NCI-H82 treated with DMSO at 0.1 percent for 48 hours (cell line): ENCODE measurements at regions not wholly inside any gene's neighbourhood (a gene's known extent, or its start where the extent isn't known, plus 50 kb on each side); places are given as distances from the start of the nearest gene placed in this dataset.

Experiments
- DNase-seq: peaks from one replicate; lab custom pipeline; 2025; ENCODE audit not compliant: unreplicated experiment; lab: John Stamatoyannopoulos, UW

DNA sequence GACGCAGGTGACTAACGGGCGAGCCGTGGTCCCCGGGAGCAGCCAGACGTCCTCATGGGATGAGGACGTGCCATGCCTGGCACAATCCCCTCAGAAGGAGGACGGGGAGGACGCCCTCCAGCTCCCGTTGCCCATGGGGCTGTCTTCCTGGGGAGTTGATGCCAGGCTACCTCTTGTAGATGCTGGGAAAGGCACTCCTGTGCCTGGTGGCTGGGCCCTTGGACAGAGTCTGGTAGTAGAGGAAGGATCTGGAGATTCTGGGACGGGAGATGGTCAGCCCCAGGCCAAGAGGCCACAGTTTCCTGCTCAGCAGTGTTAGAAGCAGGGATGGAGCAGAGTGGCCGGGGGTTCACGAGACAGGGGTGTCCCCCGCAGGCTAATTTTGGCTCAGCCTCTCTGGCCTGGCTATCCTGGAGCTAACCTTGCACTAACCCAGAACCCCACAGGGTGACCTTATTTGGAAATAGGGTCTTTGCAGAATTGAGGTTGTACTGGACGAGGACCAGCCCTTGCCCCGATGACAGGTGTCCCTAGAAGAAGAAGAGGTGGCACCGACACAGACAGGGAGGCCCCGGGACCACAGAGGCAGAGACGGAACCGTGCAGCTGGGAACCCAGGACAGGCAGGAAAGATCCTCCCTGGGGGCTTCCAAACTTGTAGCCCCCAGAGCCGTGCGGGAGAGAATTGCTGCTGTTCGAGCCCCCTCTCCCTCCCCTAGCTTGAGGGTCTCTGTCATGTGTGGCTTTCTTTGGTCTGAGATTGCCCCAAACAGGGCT, 50.1 kb upstream of the ADRA2C start:
- DNase-seq, result no peak

GRCh38 chr4:3715061-3715854, 50.9 kb upstream of the ADRA2C start:
- DNase-seq, result no peak

- DNase-seq, result no peak
These were observed 51.6 kb upstream of the ADRA2C start for GRCh38 chr4:3714642-3715001.

GRCh38 chr4:3713817-3714641, 52.2 kb upstream of the ADRA2C start:
- no peak for DNase-seq

DNA sequence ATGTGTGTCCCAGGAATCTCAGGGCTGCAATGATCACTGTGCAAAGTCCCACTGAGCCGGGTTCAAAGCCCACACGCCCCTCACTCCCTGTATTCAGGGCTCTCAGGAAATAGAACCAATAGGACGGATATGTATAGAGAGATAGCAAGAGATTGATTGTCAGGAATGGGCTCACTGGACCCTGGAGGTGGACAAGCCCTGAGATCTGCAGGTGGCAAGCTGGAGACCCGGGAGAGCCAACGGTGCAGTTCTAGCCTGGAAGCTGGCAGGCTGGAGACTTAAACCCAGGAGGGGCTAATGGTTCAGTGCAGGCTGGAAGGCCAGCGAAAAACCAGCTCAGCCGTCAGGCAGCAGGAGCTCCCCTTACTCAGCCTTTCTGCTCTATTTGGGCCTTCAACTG, 52.8 kb upstream of the ADRA2C start:
- DNase-seq, result no peak

DNA sequence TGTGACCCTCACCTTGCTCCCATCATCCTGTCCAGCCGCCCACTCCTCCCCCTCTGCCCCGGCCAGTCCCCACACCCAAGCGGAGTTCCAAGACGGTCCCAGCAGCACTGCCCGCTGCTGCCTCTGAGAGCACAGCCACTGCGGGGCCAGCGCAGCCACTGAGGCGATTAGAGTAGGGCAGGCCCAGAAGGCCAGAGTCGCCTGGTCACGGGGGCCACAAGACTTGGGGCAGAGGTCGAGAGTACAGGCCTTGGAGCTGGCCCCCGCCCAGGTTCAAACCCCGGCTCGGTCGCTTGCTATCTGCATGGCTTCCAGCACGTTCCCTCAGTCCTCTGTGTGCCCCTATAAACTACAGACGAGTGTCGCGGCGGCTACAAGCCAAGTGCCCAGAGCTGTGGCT, 53.2 kb upstream of the ADRA2C start:
- DNase-seq, result no peak

- DNase-seq, result no peak
These were observed 53.9 kb upstream of the ADRA2C start for GRCh38 chr4:3712112-3712805.

GRCh38 chr4:3711183-3712111, 54.7 kb upstream of the ADRA2C start:
- DNase-seq, result no peak

DNA sequence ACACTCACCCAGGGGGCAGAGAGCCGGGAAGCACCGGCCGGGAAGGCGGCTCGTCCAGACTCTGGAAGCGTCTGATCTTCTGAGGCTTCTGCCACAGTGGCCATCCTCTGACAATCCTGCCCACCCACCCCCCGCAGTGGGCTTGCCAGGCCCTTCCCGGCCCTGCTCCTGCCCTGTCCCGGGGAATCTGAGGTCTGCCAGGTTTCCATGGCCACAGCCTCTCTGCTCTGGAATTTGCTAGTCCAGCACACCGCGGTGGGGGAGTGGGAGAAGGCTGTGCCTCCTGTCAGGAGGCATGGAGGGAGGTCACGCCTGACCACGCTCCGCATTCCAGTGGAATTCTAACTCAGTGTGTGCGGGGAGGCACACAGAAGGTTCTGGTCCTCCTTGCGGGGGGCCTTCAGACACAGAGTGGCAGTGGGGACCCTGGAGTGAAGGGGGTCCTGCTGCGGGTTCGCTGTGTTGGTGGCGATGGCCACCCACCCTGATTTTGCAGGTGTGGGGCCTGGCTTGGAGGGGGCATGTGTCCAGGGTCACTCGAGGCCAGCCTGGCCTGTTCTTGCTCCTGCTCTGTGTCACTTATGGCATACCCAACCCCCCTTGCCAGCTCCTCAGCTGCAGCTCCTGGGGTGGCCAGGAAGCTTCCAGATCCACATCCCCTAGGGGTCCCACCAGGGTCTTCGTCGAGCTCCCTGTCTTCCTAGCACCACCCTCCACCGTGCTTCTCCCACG, 55.6 kb upstream of the ADRA2C start:
- DNase-seq, result no peak

GRCh38 chr4:3709846-3710441, 56.2 kb upstream of the ADRA2C start:
- no peak for DNase-seq

DNA sequence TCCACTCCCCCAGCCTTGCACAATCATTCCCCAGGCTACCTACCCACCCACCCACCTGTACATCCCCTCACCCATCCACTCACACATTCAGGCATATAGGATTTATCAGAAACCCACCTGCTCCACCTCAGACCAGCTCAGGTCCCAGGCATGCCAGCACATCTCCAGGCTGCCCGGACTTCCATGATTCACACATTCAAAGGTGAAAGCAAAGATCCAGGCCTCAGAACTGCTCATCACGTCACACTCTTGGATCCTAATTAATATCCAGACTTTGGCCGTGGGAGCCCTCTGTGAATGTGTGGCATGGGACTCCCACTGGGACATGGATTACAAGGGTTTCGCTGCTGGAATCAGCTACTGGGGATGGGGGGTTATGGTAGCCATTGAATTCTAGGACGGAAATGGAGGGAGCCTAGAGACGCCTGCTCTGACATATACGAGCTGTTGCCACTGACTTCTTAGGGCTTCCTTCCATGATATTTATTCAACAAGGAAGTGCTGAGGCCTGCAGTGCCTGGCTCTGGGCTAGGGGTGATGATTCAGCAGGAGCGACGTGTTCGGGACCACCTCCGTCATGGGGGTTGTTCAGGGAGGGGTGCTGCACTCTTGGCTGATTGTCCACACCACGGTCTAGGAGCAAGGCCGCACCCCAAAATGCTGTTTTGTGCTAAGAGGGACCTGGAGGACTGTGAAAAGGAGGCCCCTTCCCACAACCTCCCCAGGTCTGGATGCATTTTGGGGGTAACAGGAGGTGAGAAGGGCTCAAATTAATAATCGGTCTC, 56.9 kb upstream of the ADRA2C start:
- DNase-seq, result no peak

- no peak for DNase-seq
These were observed 57.6 kb upstream of the ADRA2C start for GRCh38 chr4:3708611-3709010.

DNA sequence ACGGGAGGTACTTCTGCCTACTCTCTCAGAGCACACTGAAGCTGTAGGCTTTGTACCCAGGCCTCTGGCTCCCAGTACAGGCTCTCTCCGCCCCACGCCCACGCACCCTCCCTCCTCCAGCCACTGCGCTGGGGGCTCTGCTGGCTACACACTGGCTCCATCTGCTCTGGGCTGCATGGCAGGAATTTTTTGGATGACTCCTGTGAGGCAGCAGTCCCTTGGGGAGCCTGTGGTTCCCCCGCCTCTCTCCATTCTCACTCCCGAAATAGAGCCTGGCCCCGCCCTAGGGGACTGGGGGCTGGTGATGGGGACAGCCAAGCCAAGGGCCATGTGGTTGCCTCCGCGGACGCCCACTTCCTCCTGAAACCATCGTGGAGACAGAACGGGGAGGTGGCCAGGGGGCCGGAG, 58.1 kb upstream of the ADRA2C start:
- no peak for DNase-seq

DNA sequence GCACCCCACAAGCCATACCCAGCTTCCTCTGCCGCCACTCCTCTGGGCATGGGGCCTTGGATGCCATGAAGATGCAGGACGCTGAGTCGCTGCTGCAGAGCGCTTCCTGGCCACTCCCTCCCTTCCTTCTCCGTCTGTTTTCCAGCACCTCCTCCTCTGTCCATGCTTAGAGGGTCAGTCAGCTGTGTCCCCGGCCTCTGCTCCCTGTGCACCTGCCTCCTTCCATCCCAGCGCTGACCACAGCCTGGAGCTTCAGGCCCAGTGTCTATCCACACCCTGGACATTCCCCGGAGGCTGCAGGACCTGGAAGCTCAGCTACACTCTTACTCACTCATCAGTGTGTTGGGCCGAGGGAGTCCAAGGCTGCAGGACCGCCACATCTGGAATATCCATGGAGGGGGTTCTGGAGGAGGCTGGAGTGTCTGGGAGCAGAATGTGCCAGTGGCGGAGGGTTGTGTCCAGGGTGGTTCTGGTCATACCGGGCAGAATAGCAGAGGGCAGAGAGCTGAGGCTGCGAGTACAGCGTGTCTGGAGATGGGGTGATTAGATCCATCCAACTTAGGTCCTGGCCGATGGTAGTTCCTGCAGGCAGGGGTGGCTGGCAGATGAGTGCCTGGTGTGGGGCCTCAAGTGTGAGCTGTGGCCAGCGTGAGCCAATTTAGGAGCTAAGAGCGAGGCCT, 58.6 kb upstream of the ADRA2C start:
- DNase-seq, result no peak

DNA sequence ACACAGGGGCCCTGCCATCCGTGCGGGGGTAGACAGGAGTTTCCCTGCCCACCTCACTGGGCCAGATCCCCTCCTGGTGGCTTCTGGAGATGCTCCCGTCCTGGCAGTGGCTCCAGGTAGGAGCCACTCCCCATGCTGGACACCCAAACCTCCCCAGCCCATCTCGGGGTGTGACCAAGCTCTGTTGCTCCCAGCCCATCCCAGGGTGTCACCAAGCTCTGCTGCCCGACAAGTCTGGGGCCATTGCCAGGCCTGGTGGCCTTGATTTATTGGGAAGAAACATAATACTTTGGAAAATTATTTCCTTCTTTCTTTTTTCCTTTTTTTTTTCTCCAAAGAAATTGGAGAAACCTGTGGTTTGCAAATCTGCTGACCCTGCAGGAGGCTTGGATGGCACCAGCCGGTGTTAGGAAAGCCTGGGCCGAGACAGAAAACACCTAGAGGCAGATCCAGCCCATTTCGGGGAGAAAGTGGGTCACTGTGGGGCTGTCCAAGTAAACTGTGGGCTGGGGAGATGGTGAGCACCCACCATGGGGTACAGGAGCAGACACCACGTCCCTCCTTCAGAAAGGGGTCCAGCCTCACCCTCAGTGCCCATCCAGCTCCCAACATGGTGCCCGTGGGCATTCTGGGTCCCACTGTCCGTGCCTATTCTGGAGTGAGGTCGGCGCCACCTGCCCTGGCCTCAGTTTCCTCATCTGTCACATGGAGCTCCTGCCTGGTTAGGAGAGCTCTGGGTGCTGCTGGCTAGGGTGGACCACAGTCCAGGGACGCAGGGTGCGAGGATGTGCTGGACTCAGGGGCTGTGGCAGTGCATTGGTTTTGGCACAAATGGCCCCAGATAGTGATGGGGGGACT, 59.4 kb upstream of the ADRA2C start:
- DNase-seq, result no peak

DNA sequence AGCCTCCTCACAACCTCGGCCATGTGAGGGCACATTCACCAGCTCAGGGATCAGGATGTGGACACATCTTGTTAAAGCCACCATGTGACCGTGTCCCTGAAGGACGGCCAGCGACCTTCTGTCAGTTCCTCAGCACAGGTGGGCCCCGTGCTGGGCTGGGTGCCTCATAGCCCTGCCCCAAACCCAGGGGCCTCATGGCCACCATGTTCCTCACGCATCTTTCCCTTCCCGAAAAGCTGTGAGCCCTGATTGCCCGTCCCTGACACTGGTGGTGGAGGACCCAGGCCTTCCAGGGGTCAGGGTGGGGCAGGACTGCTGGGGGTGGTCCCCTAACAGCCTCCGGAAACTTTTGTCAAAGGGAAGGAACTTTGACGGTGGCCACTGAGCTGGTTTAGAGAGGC, 60.1 kb upstream of the ADRA2C start:
- no peak for DNase-seq
